GM12875 (cell line): ENCODE measurements at regions not wholly inside any gene's neighbourhood (a gene's known extent, or its start where the extent isn't known, plus 50 kb on each side); places are given as distances from the start of the nearest gene placed in this dataset.
"Not testable (repeated sequence)": the region's sequence is repeated elsewhere in the genome, so short reads cannot be mapped to it uniquely, and the experiment has no call there.

Source experiments
- H3K4me3 ChIP-seq: one replicate; pipeline ENCODE4 v1.5.1; 2011; ENCODE audit warnings: low read depth, low read length, control low read depth
- TF ChIP-seq, protein P1 (sequence below): IDR thresholded peaks from 2 replicates; pipeline ENCODE4 v1.5.1; 2011; ENCODE audit warnings: low read depth, mild to moderate bottlenecking, control low read depth, inconsistent platforms, low read length, moderate library complexity, borderline replicate concordance; ENCODE audit not compliant: insufficient read depth

GRCh38 chr2:4976407-4976806, 715.8 kb upstream of the SOX11 start:
- no peak overlapping the region for H3K4me3 ChIP-seq
- TF ChIP-seq, protein P1, sequence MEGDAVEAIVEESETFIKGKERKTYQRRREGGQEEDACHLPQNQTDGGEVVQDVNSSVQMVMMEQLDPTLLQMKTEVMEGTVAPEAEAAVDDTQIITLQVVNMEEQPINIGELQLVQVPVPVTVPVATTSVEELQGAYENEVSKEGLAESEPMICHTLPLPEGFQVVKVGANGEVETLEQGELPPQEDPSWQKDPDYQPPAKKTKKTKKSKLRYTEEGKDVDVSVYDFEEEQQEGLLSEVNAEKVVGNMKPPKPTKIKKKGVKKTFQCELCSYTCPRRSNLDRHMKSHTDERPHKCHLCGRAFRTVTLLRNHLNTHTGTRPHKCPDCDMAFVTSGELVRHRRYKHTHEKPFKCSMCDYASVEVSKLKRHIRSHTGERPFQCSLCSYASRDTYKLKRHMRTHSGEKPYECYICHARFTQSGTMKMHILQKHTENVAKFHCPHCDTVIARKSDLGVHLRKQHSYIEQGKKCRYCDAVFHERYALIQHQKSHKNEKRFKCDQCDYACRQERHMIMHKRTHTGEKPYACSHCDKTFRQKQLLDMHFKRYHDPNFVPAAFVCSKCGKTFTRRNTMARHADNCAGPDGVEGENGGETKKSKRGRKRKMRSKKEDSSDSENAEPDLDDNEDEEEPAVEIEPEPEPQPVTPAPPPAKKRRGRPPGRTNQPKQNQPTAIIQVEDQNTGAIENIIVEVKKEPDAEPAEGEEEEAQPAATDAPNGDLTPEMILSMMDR = no peak

DNA sequence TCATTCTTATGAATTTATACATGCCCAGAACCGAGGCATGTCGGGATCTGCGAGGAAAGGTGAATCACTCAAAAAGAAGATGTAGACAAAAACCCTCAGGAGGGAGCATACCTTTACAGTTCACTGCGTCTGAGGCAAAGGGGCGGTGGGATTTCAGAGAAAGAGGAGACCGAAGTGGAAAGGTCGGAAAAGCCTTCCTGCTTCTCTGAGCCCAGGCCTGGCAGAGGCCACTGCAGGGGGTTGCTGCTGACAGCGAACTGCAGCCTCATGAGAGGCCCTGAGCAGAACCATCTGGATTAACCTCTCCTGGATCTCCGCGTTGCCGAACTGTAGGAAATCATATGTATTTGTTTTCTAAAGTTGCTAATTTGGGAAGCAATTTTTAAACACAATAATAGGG, 713.1 kb upstream of the SOX11 start:
- TF ChIP-seq, protein P1 = no peak
- no peak overlapping the region for H3K4me3 ChIP-seq

DNA sequence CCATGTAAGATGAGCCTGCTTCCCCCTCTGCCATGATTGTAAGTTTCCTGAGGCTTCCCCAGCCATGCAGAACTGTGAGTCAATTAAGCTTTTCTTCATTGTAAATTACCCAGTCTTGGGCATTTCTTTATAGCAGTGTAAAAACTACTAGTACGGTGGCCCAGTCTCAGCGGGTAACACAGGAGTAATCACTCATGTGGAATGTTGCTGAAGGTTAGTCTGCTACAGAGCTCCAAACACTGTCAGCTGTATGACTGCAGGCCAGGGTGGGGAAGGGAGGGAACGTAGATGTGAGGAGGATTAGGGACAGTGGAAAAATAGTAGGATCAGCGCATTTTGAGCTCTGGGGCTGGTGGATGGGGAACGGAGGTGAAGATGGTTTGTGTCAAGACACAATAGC, 711.2 kb upstream of the SOX11 start:
- TF ChIP-seq, protein P1 = no peak

GRCh38 chr2:4981802-4982409, 710.3 kb upstream of the SOX11 start:
- TF ChIP-seq, protein P1 = no peak
- H3K4me3 ChIP-seq = no peak overlapping the region

More for the DNA sequence above, 711.2 kb upstream of the SOX11 start:
- no peak overlapping the region for H3K4me3 ChIP-seq

DNA sequence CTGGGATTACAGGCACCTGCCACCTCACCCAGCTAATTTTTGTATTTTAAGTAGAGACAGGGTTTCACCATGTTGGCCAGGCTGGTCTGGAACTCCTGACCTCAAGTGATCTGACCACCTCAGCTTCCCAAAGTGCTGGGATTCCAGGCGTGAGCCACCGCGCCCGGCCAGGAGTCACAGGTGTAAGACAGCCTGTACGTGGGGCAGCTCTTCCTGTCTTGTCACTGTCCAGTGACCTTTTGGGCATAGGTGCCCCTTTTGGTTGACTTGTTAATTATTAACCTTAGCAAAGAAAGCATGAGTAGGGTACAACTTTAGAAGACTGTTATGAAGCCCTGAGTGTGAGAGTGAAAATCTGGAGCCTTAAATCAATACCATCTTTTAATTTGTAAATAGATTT, 703.7 kb upstream of the SOX11 start:
- H3K4me3 ChIP-seq = not testable (repeated sequence)

GRCh38 chr2:4992226-4992625, 700.0 kb upstream of the SOX11 start:
- H3K4me3 ChIP-seq = no peak overlapping the region
- TF ChIP-seq, protein P1 = no peak

DNA sequence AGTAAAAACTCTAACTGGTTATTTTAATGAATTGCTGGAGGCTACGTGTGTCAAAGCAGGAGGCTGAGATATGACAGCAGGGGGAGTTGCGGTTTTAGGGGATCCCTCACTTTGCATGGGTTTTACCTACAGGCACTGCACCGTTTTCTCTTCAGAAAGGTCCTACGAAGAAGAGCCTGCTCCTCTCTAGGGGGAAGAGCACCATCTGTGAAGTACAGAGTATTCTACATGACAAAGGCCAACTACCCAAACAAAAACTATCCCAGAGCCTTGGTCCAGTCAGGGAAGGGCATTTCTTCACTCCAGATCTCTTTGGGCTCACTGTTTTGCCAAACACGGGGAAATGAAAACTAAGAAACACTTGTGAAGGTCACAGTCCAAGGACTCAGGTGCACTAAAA, 696.7 kb upstream of the SOX11 start:
- TF ChIP-seq, protein P1 = no peak
- no peak overlapping the region for H3K4me3 ChIP-seq

- TF ChIP-seq, protein P1 = no peak
- H3K4me3 ChIP-seq = no peak overlapping the region
Measured at GRCh38 chr2:5007596-5007995, 684.6 kb upstream of the SOX11 start.
